K562 (cell line): ENCODE measurements at regions not wholly inside any gene's neighbourhood (a gene's known extent, or its start where the extent isn't known, plus 50 kb on each side); places are given as distances from the start of the nearest gene placed in this dataset.

Experiments used
- CTCF ChIP-seq, 3 experiments: IDR thresholded peaks in 2 of 3; conservative IDR thresholded peaks in 1 of 3; 2 replicates each; pipeline ENCODE4 v1.5.1; 2011 to 2012; ENCODE audit warnings: low read length in 3 of 3, mild to moderate bottlenecking in 3 of 3, control low read depth in 2 of 3, improper control_type of control experiment in 1 of 3, inconsistent platforms in 1 of 3, low read depth in 1 of 3, mixed read lengths in 1 of 3, moderate library complexity in 1 of 3; ENCODE audit not compliant: insufficient read depth in 2 of 3
- DMBX1 ChIP-seq: fragments of 250-450 bp; sonication (Bioruptor Pico); IDR thresholded peaks from 2 replicates; pipeline ENCODE4 v1.8.0; 2022; ENCODE audit warnings: inconsistent platforms, mild to moderate bottlenecking, moderate library complexity, borderline replicate concordance
- HMG20A ChIP-seq: fragments of 450-650 bp; formaldehyde crosslinking; conservative IDR thresholded peaks from 2 replicates; pipeline ENCODE4 v1.4.0; 2020; ENCODE audit warnings: mild to moderate bottlenecking, mixed read lengths
- KAT2B ChIP-seq: IDR thresholded peaks from one replicate; pipeline ENCODE4 v1.6.1; 2012; ENCODE audit warnings: low read depth, mild to moderate bottlenecking, control low read depth, inconsistent platforms, low read length, moderate library complexity
- MLX ChIP-seq, 2 experiments: fragments of 450-650 bp in 1 of 2; sonication (generic) in 1 of 2; formaldehyde crosslinking; conservative IDR thresholded peaks; 2 replicates each; pipeline versions ENCODE4 v1.4.0 to v1.8.1; 2020 to 2022; ENCODE audit warnings: mild to moderate bottlenecking in 1 of 2, missing genetic modification reagents in 1 of 2
- POLR2A ChIP-seq: fragments of 450-650 bp; conservative IDR thresholded peaks from 2 replicates; pipeline ENCODE4 v1.6.1; 2016
- SP2 ChIP-seq: IDR thresholded peaks from 2 replicates; pipeline ENCODE4 v1.6.1; 2011; ENCODE audit warnings: mild to moderate bottlenecking, low read depth, low read length, moderate library complexity; ENCODE audit not compliant: poor library complexity, severe bottlenecking; ENCODE audit errors: extremely low read depth
- STAG1 ChIP-seq: sonication (generic); formaldehyde crosslinking; IDR thresholded peaks from 2 replicates; pipeline ENCODE4 v1.5.0; 2020; ENCODE audit warnings: missing genetic modification reagents, borderline replicate concordance
- ZBTB33 ChIP-seq: sonication (generic); formaldehyde crosslinking; IDR thresholded peaks from 2 replicates; pipeline ENCODE4 v1.8.1; 2023; ENCODE audit warnings: mild to moderate bottlenecking, missing genetic modification reagents
- ZBTB7A ChIP-seq: IDR thresholded peaks from 2 replicates; pipeline ENCODE4 v1.6.1; 2011; ENCODE audit warnings: low read depth, mild to moderate bottlenecking, low read length, moderate library complexity, borderline replicate concordance; ENCODE audit not compliant: control insufficient read depth
- ZNF583 ChIP-seq: fragments of 250-450 bp; sonication (Bioruptor Pico); IDR thresholded peaks from 2 replicates; pipeline ENCODE4 v1.4.0; 2020

GRCh38 chr15:38895326-38896255 lies 331.0 kb upstream of the RASGRP1 start:
- no peak for TF ChIP-seq ZBTB33 (CRISPR knock-in tag)
- no peak for TF ChIP-seq POLR2A
- TF ChIP-seq CTCF (IDR thresholded peaks at IDR 0.05 in 2 of 3, conservative IDR thresholded peaks at IDR 0.05 in 1 of 3; ENCODE audit: insufficient read depth in 2 of 3, low read depth in 1 of 3, low read length in 3 of 3), result no peak
- TF ChIP-seq ZBTB7A, result no peak
- no peak for TF ChIP-seq ZNF583
- TF ChIP-seq KAT2B, result no peak
- TF ChIP-seq DMBX1 (CRISPR knock-in tag), result no peak
- no peak for TF ChIP-seq MLX (CRISPR knock-in tag; conservative IDR thresholded peaks at IDR 0.05)
- TF ChIP-seq SP2, result no peak
- no peak for TF ChIP-seq HMG20A (CRISPR knock-in tag)
- TF ChIP-seq STAG1, result no peak
